ENCODE measurements at regions not wholly inside any gene's neighbourhood (a gene's known extent, or its start where the extent isn't known, plus 50 kb on each side); places are given as distances from the start of the nearest gene placed in this dataset.
"Not testable (repeated sequence)": the region's sequence is repeated elsewhere in the genome, so short reads cannot be mapped to it uniquely, and the experiment has no call there.

- no peak for DNase-seq (ENCODE audit: low read depth in 2 of 2, low spot score in 1 of 2)
Observed at GRCh38 chr20:28562510-28562898, 2695.0 kb upstream of the DEFB115 start.

- not testable (repeated sequence) for DNase-seq (ENCODE audit: low read depth in 2 of 2, low spot score in 1 of 2)
Observed at GRCh38 chr20:28562899-28563521, 2694.5 kb upstream of the DEFB115 start.

DNA sequence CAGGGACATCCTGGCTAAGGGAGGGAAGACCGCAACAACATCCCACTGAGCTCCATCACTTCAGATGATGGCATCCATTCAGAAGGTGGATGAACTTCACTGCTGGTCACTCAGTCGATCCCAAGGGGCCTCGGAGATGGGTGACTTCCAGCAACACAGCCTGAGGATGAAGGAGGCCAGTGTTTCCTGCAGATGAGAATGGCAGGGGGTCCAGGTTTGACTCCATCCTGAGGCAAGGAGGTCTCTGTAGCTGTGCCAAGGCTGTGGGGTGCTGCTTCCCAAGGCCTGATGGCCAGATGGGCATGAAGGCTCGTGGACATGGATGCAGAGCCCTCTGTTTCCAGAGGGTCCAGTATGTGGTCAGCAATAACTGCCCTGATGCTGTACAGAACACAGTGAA, 2693.4 kb upstream of the DEFB115 start:
- DNase-seq (ENCODE audit: low read depth in 2 of 2, low spot score in 1 of 2), result not testable (repeated sequence)

DNA sequence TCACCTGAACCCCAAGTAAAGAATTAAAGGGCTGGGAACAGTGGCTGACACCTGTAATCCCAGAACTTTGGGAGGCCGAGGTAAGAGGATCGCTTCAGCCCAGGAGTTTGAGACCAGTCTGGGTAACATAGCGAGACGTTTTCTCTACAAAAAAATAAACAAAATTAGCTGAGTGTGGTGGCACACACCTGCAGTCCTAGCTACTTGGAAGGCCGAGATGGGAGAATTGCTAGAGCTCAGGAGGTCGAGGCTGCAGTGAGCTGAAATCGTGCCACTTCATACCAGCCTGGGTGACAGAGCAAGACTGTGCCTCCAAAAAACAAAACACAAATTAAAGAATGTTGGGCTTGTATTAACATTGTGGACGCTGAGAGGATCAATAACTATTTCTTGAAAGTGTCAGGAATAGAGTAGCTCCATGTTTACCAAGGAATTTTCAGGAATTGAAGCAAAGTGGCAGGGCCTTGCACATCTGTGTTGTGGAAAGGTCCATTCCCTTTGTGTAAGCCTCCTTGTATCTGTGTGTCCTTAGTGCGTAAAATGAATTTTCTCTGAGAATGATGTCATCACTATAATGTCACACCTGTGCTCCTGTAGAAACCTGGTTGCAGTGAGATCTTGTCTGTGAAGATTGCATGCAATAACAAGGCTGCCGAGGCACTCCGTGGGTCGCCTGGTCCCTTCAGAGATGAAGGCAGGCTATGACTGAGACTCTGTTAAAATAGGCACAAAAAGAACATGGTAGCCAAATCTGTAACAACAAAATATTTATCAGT, 2692.6 kb upstream of the DEFB115 start:
- DNase-seq (ENCODE audit: low read depth in 2 of 2, low spot score in 1 of 2), result not testable (repeated sequence)

DNA sequence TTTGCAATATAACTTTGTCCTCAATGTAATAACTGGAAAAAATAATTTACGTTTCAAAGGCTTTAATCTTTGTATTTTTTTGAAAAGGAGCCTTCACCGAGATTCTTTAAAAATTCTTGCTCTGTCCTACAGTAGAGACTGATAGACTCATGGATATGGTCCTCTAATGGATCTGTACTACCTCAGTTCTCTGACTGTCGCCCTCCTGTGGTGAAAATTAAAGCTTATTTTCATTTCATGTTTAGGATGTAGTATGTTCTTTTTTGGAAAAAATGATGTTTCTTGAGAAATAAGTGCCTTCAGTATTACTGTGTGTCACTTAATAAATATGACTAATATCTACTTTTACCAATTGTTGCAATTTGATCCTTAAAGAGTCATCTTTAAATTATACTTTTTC, 2681.5 kb upstream of the DEFB115 start:
- not testable (repeated sequence) for DNase-seq (ENCODE audit: low read depth in 2 of 2, low spot score in 1 of 2)

- DNase-seq (ENCODE audit: low read depth in 2 of 2, low spot score in 1 of 2), result not testable (repeated sequence)
Observed at GRCh38 chr20:28591680-28592079, 2665.8 kb upstream of the DEFB115 start.

- not testable (repeated sequence) for DNase-seq (ENCODE audit: low read depth in 2 of 2, low spot score in 1 of 2)
Observed at GRCh38 chr20:28593383-28593782, 2664.1 kb upstream of the DEFB115 start.

- DNase-seq (ENCODE audit: low read depth in 2 of 2, low spot score in 1 of 2), result not testable (repeated sequence)
Observed at GRCh38 chr20:28594476-28594875, 2663.0 kb upstream of the DEFB115 start.

DNA sequence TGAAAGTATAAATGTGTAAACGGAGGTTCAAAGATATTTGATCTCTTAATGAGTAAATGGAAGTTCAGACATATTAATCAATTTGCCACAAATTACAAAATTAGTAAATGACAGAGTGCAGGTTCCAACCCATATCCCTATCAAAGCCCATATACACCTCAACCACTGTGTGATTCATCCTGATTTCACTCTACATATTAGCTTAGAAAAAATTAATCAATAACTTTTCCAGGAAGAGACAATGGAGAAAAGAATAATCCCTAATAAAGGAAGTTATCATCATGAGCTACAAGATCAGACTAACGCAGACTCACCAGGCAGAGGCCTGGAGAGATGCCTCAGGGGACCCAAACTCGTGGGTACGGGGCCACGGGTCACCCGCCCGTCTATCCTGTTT, 2655.5 kb upstream of the DEFB115 start:
- not testable (repeated sequence) for DNase-seq (ENCODE audit: low read depth in 2 of 2, low spot score in 1 of 2)

- DNase-seq (ENCODE audit: low read depth in 2 of 2, low spot score in 1 of 2), result peak; percentile 30 to 64
Observed at GRCh38 chr20:28602403-28603217, 2654.9 kb upstream of the DEFB115 start.

DNA sequence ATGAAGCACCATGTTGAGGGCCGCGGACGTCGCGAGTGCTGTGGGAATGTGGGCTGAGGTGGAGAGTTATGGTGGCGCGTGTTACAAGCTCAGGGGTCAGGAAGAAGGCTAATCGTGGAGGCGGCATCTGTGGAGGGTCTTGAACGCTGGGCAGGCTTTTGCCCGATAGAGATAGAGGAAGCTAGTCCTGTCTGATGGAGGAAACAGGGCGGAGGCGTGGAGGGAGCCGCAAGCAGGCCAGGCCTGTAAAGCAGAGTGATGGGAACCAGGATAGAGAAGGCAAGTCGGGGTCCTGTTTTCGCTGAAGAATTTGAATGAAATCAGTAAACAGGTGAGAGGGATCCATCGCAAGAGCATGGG, 2654.3 kb upstream of the DEFB115 start:
- not testable (repeated sequence) for DNase-seq (ENCODE audit: low read depth in 2 of 2, low spot score in 1 of 2)

DNA sequence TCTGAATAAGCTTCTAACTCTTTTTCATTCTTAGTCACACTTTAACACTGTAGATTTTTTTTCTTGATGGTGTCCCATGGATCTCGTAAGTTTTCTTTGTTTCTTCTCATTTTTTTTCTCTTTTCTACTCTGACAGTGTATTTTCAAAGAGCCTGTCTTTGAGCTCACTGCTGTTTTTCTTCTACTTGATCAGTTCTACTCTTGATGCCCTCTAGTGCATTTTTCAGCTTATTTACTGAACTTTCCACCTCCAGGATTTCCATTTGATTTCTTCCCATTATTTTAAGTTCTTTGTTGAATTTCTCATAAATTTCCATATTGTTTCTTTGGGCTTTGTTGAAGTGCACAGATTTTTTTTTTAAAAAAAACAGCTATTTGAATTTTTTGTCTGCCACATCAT, 2641.1 kb upstream of the DEFB115 start:
- no peak for DNase-seq (ENCODE audit: low read depth in 2 of 2, low spot score in 1 of 2)

GRCh38 chr20:28619956-28620651, 2637.4 kb upstream of the DEFB115 start:
- DNase-seq (ENCODE audit: low read depth in 2 of 2, low spot score in 1 of 2), result not testable (repeated sequence)

DNA sequence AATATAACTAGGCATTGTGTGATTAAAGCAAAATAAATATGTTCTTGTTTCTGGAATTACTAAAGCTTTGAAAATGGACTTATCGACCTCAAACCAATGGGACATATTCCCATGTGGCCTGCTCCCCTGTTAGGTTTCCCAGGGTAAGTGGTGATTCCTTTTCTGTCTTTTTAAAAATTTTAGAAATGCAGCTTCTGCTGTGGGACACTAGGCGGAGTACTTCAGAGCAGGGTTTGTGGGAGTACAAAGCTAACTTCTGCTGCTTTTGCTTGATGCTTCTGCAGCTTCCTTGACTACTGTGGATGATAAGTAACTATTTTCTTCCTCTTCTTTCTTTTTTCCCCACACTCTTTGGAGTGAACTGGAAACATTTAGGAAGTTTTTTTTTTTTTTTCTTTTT, 2632.4 kb upstream of the DEFB115 start:
- DNase-seq (ENCODE audit: low read depth in 2 of 2, low spot score in 1 of 2), result not testable (repeated sequence)

DNA sequence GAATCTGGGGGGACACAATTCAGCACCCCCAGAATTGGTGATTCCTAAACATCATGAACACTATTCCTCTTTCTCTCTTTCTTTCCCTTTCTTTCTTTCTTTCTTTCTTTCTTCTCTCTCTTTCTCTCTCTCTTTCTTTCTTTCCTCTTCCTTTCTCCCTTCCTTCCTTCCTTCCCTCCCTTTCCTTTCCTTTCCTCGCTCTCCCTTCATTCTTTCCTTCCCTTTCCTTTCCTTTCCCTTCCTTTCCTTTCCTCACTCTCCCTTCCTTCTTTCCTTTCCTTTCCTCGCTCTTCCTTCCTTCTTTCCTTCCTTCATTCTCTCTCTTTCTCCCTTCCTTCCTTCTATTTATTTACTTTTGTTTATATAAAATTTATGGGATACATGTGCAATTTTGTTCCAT, 2616.6 kb upstream of the DEFB115 start:
- DNase-seq (ENCODE audit: low read depth in 2 of 2, low spot score in 1 of 2), result not testable (repeated sequence)

Data from stimulated activated CD8-positive, alpha-beta memory T cell treated with anti-CD3 and anti-CD28 coated beads, Interleukin-4, amount 100 ng/mL, for 1 hour (primary cell).